Nephron (organoid): ENCODE measurements at regions not wholly inside any gene's neighbourhood (a gene's known extent, or its start where the extent isn't known, plus 50 kb on each side); places are given as distances from the start of the nearest gene placed in this dataset.

Source experiments
- H3K27ac Mint-ChIP-seq, 3 experiments: 2 replicates each; pipeline ENCODE4 v1.8.0; 2020; ENCODE audit warnings: mixed read lengths in 3 of 3, mild to moderate bottlenecking in 2 of 3, moderate library complexity in 1 of 3
- H3K27me3 Mint-ChIP-seq: 2 replicates; pipeline ENCODE4 v1.8.0; 2021; ENCODE audit warnings: low read depth, mild to moderate bottlenecking, moderate library complexity, mixed read lengths
- H3K36me3 Mint-ChIP-seq: 2 replicates; pipeline ENCODE4 v1.8.0; 2020; ENCODE audit warnings: low read depth, mixed read lengths
- H3K4me1 Mint-ChIP-seq: 2 replicates; pipeline ENCODE4 v1.8.0; 2020; ENCODE audit warnings: mixed read lengths
- H3K4me3 Mint-ChIP-seq, 3 experiments: 2 replicates each; pipeline ENCODE4 v1.8.0; 2020; ENCODE audit warnings: mild to moderate bottlenecking in 3 of 3, mixed read lengths in 3 of 3, moderate library complexity in 2 of 3
- H3K9me3 Mint-ChIP-seq: 2 replicates; pipeline ENCODE4 v1.8.0; 2020; ENCODE audit warnings: mixed read lengths
- CTCF ChIP-seq, 3 experiments: fragments of 200-600 bp; sonication (generic); IDR thresholded peaks; one replicate each; pipeline ENCODE4 v1.5.0; 2021; ENCODE audit warnings: antibody characterized with exemption in 3 of 3; ENCODE audit not compliant: unreplicated experiment in 3 of 3

GRCh38 chr12:92356425-92356824 lies 210.8 kb upstream of the BTG1 start:
- H3K4me1 Mint-ChIP-seq, result peaks cover 53% of the 10 kb centered on the region
- no peaks in the 10 kb centered on the region for H3K9me3 Mint-ChIP-seq
- peak overlapping the region in 1 of 3 experiments; percentile 61 for H3K27ac Mint-ChIP-seq
- H3K27me3 Mint-ChIP-seq, result no peaks in the 10 kb centered on the region
- H3K36me3 Mint-ChIP-seq, result no peaks in the 10 kb centered on the region
- H3K4me3 Mint-ChIP-seq, result no peak overlapping the region
- TF ChIP-seq CTCF (IDR thresholded peaks at IDR 0.05; ENCODE audit: unreplicated experiment in 3 of 3), result no peak

- H3K4me3 Mint-ChIP-seq, result no peak overlapping the region
- no peak for TF ChIP-seq CTCF (IDR thresholded peaks at IDR 0.05; ENCODE audit: unreplicated experiment in 3 of 3)
- H3K4me1 Mint-ChIP-seq, result peaks cover 7% of the 10 kb centered on the region
- peaks cover 2% of the 10 kb centered on the region for H3K9me3 Mint-ChIP-seq
- no peaks in the 10 kb centered on the region for H3K36me3 Mint-ChIP-seq
- no peaks in the 10 kb centered on the region for H3K27me3 Mint-ChIP-seq
- H3K27ac Mint-ChIP-seq, result no peak overlapping the region
Observed at GRCh38 chr12:92349635-92350034, 204.0 kb upstream of the BTG1 start.

GRCh38 chr12:92342574-92342973 lies 196.9 kb upstream of the BTG1 start:
- H3K27ac Mint-ChIP-seq, result no peak overlapping the region
- H3K36me3 Mint-ChIP-seq, result no peaks in the 10 kb centered on the region
- H3K9me3 Mint-ChIP-seq, result peaks cover 2% of the 10 kb centered on the region
- H3K27me3 Mint-ChIP-seq, result no peaks in the 10 kb centered on the region
- no peak for TF ChIP-seq CTCF (IDR thresholded peaks at IDR 0.05; ENCODE audit: unreplicated experiment in 3 of 3)
- H3K4me1 Mint-ChIP-seq, result no peaks in the 10 kb centered on the region
- H3K4me3 Mint-ChIP-seq, result no peak overlapping the region

- Mint-ChIP-seq H3K4me1 (peaks cover 6% of the 10 kb centered on the region), H3K27me3 (no peaks in the 10 kb centered on the region), H3K27ac (peak overlapping the region in 1 of 3 experiments; percentile 4), H3K9me3 (no peaks in the 10 kb centered on the region), H3K36me3 (no peaks in the 10 kb centered on the region), H3K4me3 (no peak overlapping the region)
- no peak for TF ChIP-seq CTCF (IDR thresholded peaks at IDR 0.05; ENCODE audit: unreplicated experiment in 3 of 3)
Observed at GRCh38 chr12:92341065-92341668, 195.5 kb upstream of the BTG1 start.

GRCh38 chr12:92340441-92341064 lies 194.9 kb upstream of the BTG1 start:
- Mint-ChIP-seq H3K27ac (no peak overlapping the region), H3K9me3 (no peaks in the 10 kb centered on the region), H3K4me1 (peaks cover 12% of the 10 kb centered on the region), H3K27me3 (no peaks in the 10 kb centered on the region), H3K4me3 (no peak overlapping the region), H3K36me3 (no peaks in the 10 kb centered on the region)
- TF ChIP-seq CTCF (IDR thresholded peaks at IDR 0.05; ENCODE audit: unreplicated experiment in 3 of 3), result no peak

- no peaks in the 10 kb centered on the region for H3K9me3 Mint-ChIP-seq
Observed at GRCh38 chr12:92340003-92340402, 194.4 kb upstream of the BTG1 start.

More at GRCh38 chr12:92340003-92340402, 194.4 kb upstream of the BTG1 start:
- Mint-ChIP-seq H3K27ac (no peak overlapping the region), H3K4me1 (peaks cover 13% of the 10 kb centered on the region), H3K36me3 (no peaks in the 10 kb centered on the region), H3K27me3 (no peaks in the 10 kb centered on the region), H3K4me3 (no peak overlapping the region)
- no peak for TF ChIP-seq CTCF (IDR thresholded peaks at IDR 0.05; ENCODE audit: unreplicated experiment in 3 of 3)
